ENCODE measurements at regions not wholly inside any gene's neighbourhood (a gene's known extent, or its start where the extent isn't known, plus 50 kb on each side); places are given as distances from the start of the nearest gene placed in this dataset.

- no peak for DNase-seq
- no peaks in the 10 kb centered on the region for H3K9me3 ChIP-seq
- no peaks in the 10 kb centered on the region for H3K27me3 ChIP-seq
- no peaks in the 10 kb centered on the region for H3K36me3 ChIP-seq
- 56 to 87% methylated on average over 3 to 4 of the region's 4 CpGs for WGBS, 2 donors (ENCODE audit: low coverage in 1 of 2)
- no peak overlapping the region for H3K27ac ChIP-seq
- no peak for TF ChIP-seq POLR2A (IDR thresholded peaks at IDR 0.05)
- no peak for TF ChIP-seq POLR2AphosphoS5 (IDR thresholded peaks at IDR 0.05)
- TF ChIP-seq CTCF (IDR thresholded peaks at IDR 0.05): no peak
- TF ChIP-seq EP300 (IDR thresholded peaks at IDR 0.05; ENCODE audit: low read depth): no peak
- in situ Hi-C loops (cut with MboI; ENCODE audit: low pct_ligation_motif_present in 1 of 4, low pct_unique_long_range_greater_than_20kb in 1 of 4, low sequenced_read_pairs in 3 of 4) (no loop called here), intact Hi-C loops (cut with DNase I; ENCODE audit: low total_unique reads) (no loop called here)
- no peaks in the 10 kb centered on the region for H3K4me1 ChIP-seq
- H3K4me3 ChIP-seq: no peak overlapping the region
Observed at GRCh38 chr16:58789351-58789750, 55.2 kb upstream of the GOT2 start.

Small RNA genes lying in the stretch of these regions (small RNA-seq; reads per million reads assigned to genes)
- gene AC018554.2 (0 reads per million in 4 donors), gene AC092121.1 (0 reads per million in 4 donors), gene RF00017 (0 reads per million in 4 donors), gene RNU4-58P (0 reads per million in 4 donors), gene RPS27P27 (0 to 0.12 (median 0) reads per million in 4 donors)
